ENCODE measurements at regions not wholly inside any gene's neighbourhood (a gene's known extent, or its start where the extent isn't known, plus 50 kb on each side); places are given as distances from the start of the nearest gene placed in this dataset.

GRCh38 chr9:113795811-113796392 is 80.2 kb upstream of the ZNF618 start:
- Histone ChIP-seq H3K27ac (ENCODE audit: low read length) (no peak overlapping the region), H3K4me1 (ENCODE audit: control insufficient read depth, low read depth, low read length) (peaks cover 5% of the 10 kb centered on the region), H3K36me3 (ENCODE audit: control insufficient read depth, low read depth, low read length) (no peaks in the 10 kb centered on the region), H3K9ac (ENCODE audit: low read length) (no peak overlapping the region), H3K9me3 (ENCODE audit: control insufficient read depth, low read depth, low read length) (no peaks in the 10 kb centered on the region), H3K4me3 (ENCODE audit: low read length) (no peak overlapping the region), H3K27me3 (ENCODE audit: control insufficient read depth, insufficient read depth, low read length) (no peaks in the 10 kb centered on the region)

- no peaks in the 10 kb centered on the region for H3K9me3 ChIP-seq (ENCODE audit: control insufficient read depth, low read depth, low read length)
- no peak overlapping the region for H3K9ac ChIP-seq (ENCODE audit: low read length)
- no peak overlapping the region for H3K4me3 ChIP-seq (ENCODE audit: low read length)
- no peaks in the 10 kb centered on the region for H3K36me3 ChIP-seq (ENCODE audit: control insufficient read depth, low read depth, low read length)
- H3K27ac ChIP-seq (ENCODE audit: low read length), result no peak overlapping the region
- no peaks in the 10 kb centered on the region for H3K27me3 ChIP-seq (ENCODE audit: control insufficient read depth, insufficient read depth, low read length)
- H3K4me1 ChIP-seq (ENCODE audit: control insufficient read depth, low read depth, low read length), result peaks cover 5% of the 10 kb centered on the region
Observed at GRCh38 chr9:113796646-113797426, 79.3 kb upstream of the ZNF618 start.

GRCh38 chr9:113798062-113799030 is 77.8 kb upstream of the ZNF618 start:
- Histone ChIP-seq H3K4me1 (ENCODE audit: control insufficient read depth, low read depth, low read length) (peaks cover 5% of the 10 kb centered on the region), H3K4me3 (ENCODE audit: low read length) (no peak overlapping the region), H3K9ac (ENCODE audit: low read length) (no peak overlapping the region), H3K36me3 (ENCODE audit: control insufficient read depth, low read depth, low read length) (no peaks in the 10 kb centered on the region), H3K9me3 (ENCODE audit: control insufficient read depth, low read depth, low read length) (no peaks in the 10 kb centered on the region), H3K27me3 (ENCODE audit: control insufficient read depth, insufficient read depth, low read length) (no peaks in the 10 kb centered on the region), H3K27ac (ENCODE audit: low read length) (no peak overlapping the region)

- Histone ChIP-seq H3K9me3 (ENCODE audit: control insufficient read depth, low read depth, low read length) (no peaks in the 10 kb centered on the region), H3K9ac (ENCODE audit: low read length) (no peak overlapping the region), H3K4me3 (ENCODE audit: low read length) (no peak overlapping the region), H3K4me1 (ENCODE audit: control insufficient read depth, low read depth, low read length) (no peaks in the 10 kb centered on the region), H3K36me3 (ENCODE audit: control insufficient read depth, low read depth, low read length) (no peaks in the 10 kb centered on the region), H3K27ac (ENCODE audit: low read length) (no peak overlapping the region), H3K27me3 (ENCODE audit: control insufficient read depth, insufficient read depth, low read length) (no peaks in the 10 kb centered on the region)
Observed at GRCh38 chr9:113800276-113800675, 75.8 kb upstream of the ZNF618 start.

GRCh38 chr9:113803811-113804589 is 72.1 kb upstream of the ZNF618 start:
- no peak overlapping the region for H3K4me3 ChIP-seq (ENCODE audit: low read length)
- H3K4me1 ChIP-seq (ENCODE audit: control insufficient read depth, low read depth, low read length), result no peaks in the 10 kb centered on the region
- no peak overlapping the region for H3K27ac ChIP-seq (ENCODE audit: low read length)
- no peaks in the 10 kb centered on the region for H3K36me3 ChIP-seq (ENCODE audit: control insufficient read depth, low read depth, low read length)
- no peaks in the 10 kb centered on the region for H3K27me3 ChIP-seq (ENCODE audit: control insufficient read depth, insufficient read depth, low read length)
- no peaks in the 10 kb centered on the region for H3K9me3 ChIP-seq (ENCODE audit: control insufficient read depth, low read depth, low read length)
- no peak overlapping the region for H3K9ac ChIP-seq (ENCODE audit: low read length)

GRCh38 chr9:113805486-113806132 is 70.5 kb upstream of the ZNF618 start:
- no peaks in the 10 kb centered on the region for H3K27me3 ChIP-seq (ENCODE audit: control insufficient read depth, insufficient read depth, low read length)
- no peak overlapping the region for H3K4me3 ChIP-seq (ENCODE audit: low read length)
- H3K4me1 ChIP-seq (ENCODE audit: control insufficient read depth, low read depth, low read length), result no peaks in the 10 kb centered on the region
- H3K9ac ChIP-seq (ENCODE audit: low read length), result no peak overlapping the region
- no peaks in the 10 kb centered on the region for H3K9me3 ChIP-seq (ENCODE audit: control insufficient read depth, low read depth, low read length)
- no peaks in the 10 kb centered on the region for H3K36me3 ChIP-seq (ENCODE audit: control insufficient read depth, low read depth, low read length)
- H3K27ac ChIP-seq (ENCODE audit: low read length), result no peak overlapping the region

- Histone ChIP-seq H3K36me3 (ENCODE audit: control insufficient read depth, low read depth, low read length) (no peaks in the 10 kb centered on the region), H3K4me3 (ENCODE audit: low read length) (no peak overlapping the region), H3K9me3 (ENCODE audit: control insufficient read depth, low read depth, low read length) (no peaks in the 10 kb centered on the region), H3K4me1 (ENCODE audit: control insufficient read depth, low read depth, low read length) (no peaks in the 10 kb centered on the region), H3K27ac (ENCODE audit: low read length) (no peak overlapping the region), H3K27me3 (ENCODE audit: control insufficient read depth, insufficient read depth, low read length) (no peaks in the 10 kb centered on the region), H3K9ac (ENCODE audit: low read length) (no peak overlapping the region)
Observed at GRCh38 chr9:113807173-113808061, 68.7 kb upstream of the ZNF618 start.

GRCh38 chr9:113808391-113809358 is 67.4 kb upstream of the ZNF618 start:
- Histone ChIP-seq H3K36me3 (ENCODE audit: control insufficient read depth, low read depth, low read length) (no peaks in the 10 kb centered on the region), H3K9ac (ENCODE audit: low read length) (no peak overlapping the region), H3K27me3 (ENCODE audit: control insufficient read depth, insufficient read depth, low read length) (no peaks in the 10 kb centered on the region), H3K27ac (ENCODE audit: low read length) (no peak overlapping the region), H3K4me1 (ENCODE audit: control insufficient read depth, low read depth, low read length) (no peaks in the 10 kb centered on the region), H3K9me3 (ENCODE audit: control insufficient read depth, low read depth, low read length) (no peaks in the 10 kb centered on the region), H3K4me3 (ENCODE audit: low read length) (no peak overlapping the region)

GRCh38 chr9:113817171-113817570 is 58.9 kb upstream of the ZNF618 start:
- Histone ChIP-seq H3K36me3 (ENCODE audit: control insufficient read depth, low read depth, low read length) (no peaks in the 10 kb centered on the region), H3K9ac (ENCODE audit: low read length) (no peak overlapping the region), H3K27me3 (ENCODE audit: control insufficient read depth, insufficient read depth, low read length) (no peaks in the 10 kb centered on the region), H3K27ac (ENCODE audit: low read length) (no peak overlapping the region), H3K9me3 (ENCODE audit: control insufficient read depth, low read depth, low read length) (no peaks in the 10 kb centered on the region), H3K4me3 (ENCODE audit: low read length) (no peak overlapping the region), H3K4me1 (ENCODE audit: control insufficient read depth, low read depth, low read length) (no peaks in the 10 kb centered on the region)
